Fibroblast of peridontal ligament (primary cell): ENCODE measurements at regions not wholly inside any gene's neighbourhood (a gene's known extent, or its start where the extent isn't known, plus 50 kb on each side); places are given as distances from the start of the nearest gene placed in this dataset.

Experiments
- DNase-seq: peaks from one replicate; pipeline ENCODE4 v3.0.0-alpha.2; 2010; ENCODE audit errors: extremely low read depth

GRCh38 chr5:171650597-171650996 is 135.0 kb upstream of the SMIM23 start:
- DNase-seq = no peak

- DNase-seq = no peak
These were observed 134.5 kb upstream of the SMIM23 start for GRCh38 chr5:171651102-171651501.

GRCh38 chr5:171654881-171655280 is 130.7 kb upstream of the SMIM23 start:
- DNase-seq = no peak

- DNase-seq = no peak
These were observed 128.1 kb upstream of the SMIM23 start for GRCh38 chr5:171657473-171657872.

- no peak for DNase-seq
These were observed 125.7 kb upstream of the SMIM23 start for GRCh38 chr5:171659896-171660295.

- no peak for DNase-seq
These were observed 125.2 kb upstream of the SMIM23 start for GRCh38 chr5:171660434-171660833.

- DNase-seq = no peak
These were observed 124.5 kb upstream of the SMIM23 start for GRCh38 chr5:171661143-171661542.

- no peak for DNase-seq
These were observed 122.1 kb upstream of the SMIM23 start for GRCh38 chr5:171663311-171664085.

- no peak for DNase-seq
These were observed 121.1 kb upstream of the SMIM23 start for GRCh38 chr5:171664489-171664888.

GRCh38 chr5:171666815-171667214 is 118.8 kb upstream of the SMIM23 start:
- no peak for DNase-seq

GRCh38 chr5:171667341-171668096 is 118.1 kb upstream of the SMIM23 start:
- DNase-seq = peak; percentile 20

- no peak for DNase-seq
These were observed 117.6 kb upstream of the SMIM23 start for GRCh38 chr5:171668097-171668412.

GRCh38 chr5:171669571-171669970 is 116.0 kb upstream of the SMIM23 start:
- no peak for DNase-seq

GRCh38 chr5:171672556-171672955 is 113.1 kb upstream of the SMIM23 start:
- DNase-seq = no peak

GRCh38 chr5:171673328-171673727 is 112.3 kb upstream of the SMIM23 start:
- no peak for DNase-seq

GRCh38 chr5:171673840-171674239 is 111.8 kb upstream of the SMIM23 start:
- DNase-seq = no peak

GRCh38 chr5:171675511-171675910 is 110.1 kb upstream of the SMIM23 start:
- DNase-seq = no peak

GRCh38 chr5:171676286-171676944 is 109.2 kb upstream of the SMIM23 start:
- no peak for DNase-seq

- no peak for DNase-seq
These were observed 107.0 kb upstream of the SMIM23 start for GRCh38 chr5:171678646-171679045.

GRCh38 chr5:171680485-171680884 is 105.1 kb upstream of the SMIM23 start:
- DNase-seq = no peak

GRCh38 chr5:171681061-171681460 is 104.6 kb upstream of the SMIM23 start:
- no peak for DNase-seq

GRCh38 chr5:171681677-171682076 is 103.9 kb upstream of the SMIM23 start:
- DNase-seq = no peak

- no peak for DNase-seq
These were observed 102.8 kb upstream of the SMIM23 start for GRCh38 chr5:171682801-171683200.
